OCI-LY7 (cell line): ENCODE measurements at regions not wholly inside any gene's neighbourhood (a gene's known extent, or its start where the extent isn't known, plus 50 kb on each side); places are given as distances from the start of the nearest gene placed in this dataset.

ENCODE experiments used
- BruUV-seq: library from RNA; stranded (reverse); fragments of 400-500 nt; replicated peaks from 2 replicates; lab custom pipeline; 2021; lab: Mats Ljungman, UMichigan
- CTCF ChIA-PET: fragments of 300-600 bp; sonication (Branson Sonifier 250); formaldehyde crosslinking; loops from one replicate; lab custom pipeline; 2022; ENCODE audit warnings: antibody characterized with exemption; ENCODE audit not compliant: unreplicated experiment; lab: Charles Lee
- POLR2A ChIA-PET: fragments of 300-600 bp; sonication (Branson Sonifier 250); formaldehyde crosslinking; loops from one replicate; lab custom pipeline; 2022; ENCODE audit warnings: antibody characterized with exemption; lab: Charles Lee
- DNase-seq: peaks from one replicate; pipeline ENCODE4 v3.0.0-alpha.2; 2015; ENCODE audit warnings: low spot score
- H2AFZ ChIP-seq: fragments of 200-600 bp; sonication (generic), shearing (Covaris generic); 2 replicates; pipeline ENCODE4 v1.6.1; 2014; ENCODE audit warnings: mild to moderate bottlenecking, antibody characterized with exemption, low read length, moderate library complexity
- H3K27ac ChIP-seq: fragments of 200-600 bp; sonication (generic); 2 replicates; pipeline ENCODE4 v1.5.1; 2014; ENCODE audit warnings: mixed run types, low read depth, mild to moderate bottlenecking, moderate library complexity, low read length, inconsistent platforms; ENCODE audit not compliant: poor library complexity, severe bottlenecking
- H3K36me3 ChIP-seq: fragments of 200-600 bp; sonication (generic); 2 replicates; pipeline ENCODE4 v1.6.1; 2014; ENCODE audit warnings: mild to moderate bottlenecking, antibody characterized with exemption, low read length, moderate library complexity, mixed read lengths; ENCODE audit not compliant: insufficient read depth
- H3K4me1 ChIP-seq: fragments of 200-600 bp; sonication (generic); 2 replicates; pipeline ENCODE4 v1.5.1; 2014; ENCODE audit warnings: mild to moderate bottlenecking, low read length; ENCODE audit not compliant: insufficient read depth, poor library complexity, severe bottlenecking
- H3K4me2 ChIP-seq: fragments of 200-600 bp; sonication (generic); 2 replicates; pipeline ENCODE4 v1.6.1; 2014; ENCODE audit warnings: mild to moderate bottlenecking, low read length
- H3K4me3 ChIP-seq: fragments of 200-600 bp; sonication (generic); 2 replicates; pipeline ENCODE4 v1.5.1; 2014; ENCODE audit warnings: mild to moderate bottlenecking, low read depth, low read length; ENCODE audit not compliant: poor library complexity, severe bottlenecking
- H3K79me2 ChIP-seq: fragments of 200-600 bp; sonication (generic); 2 replicates; pipeline ENCODE4 v1.6.1; 2016; ENCODE audit warnings: low read depth, mild to moderate bottlenecking, low read length, moderate library complexity, mixed read lengths; ENCODE audit not compliant: insufficient read depth
- H3K9me2 ChIP-seq: fragments of 200-600 bp; sonication (generic); 2 replicates; pipeline ENCODE4 v1.6.1; 2016; ENCODE audit warnings: mild to moderate bottlenecking, low read length, mixed read lengths; ENCODE audit not compliant: insufficient read depth
- H3K9me3 ChIP-seq: fragments of 200-600 bp; sonication (generic); 2 replicates; pipeline ENCODE4 v1.6.1; 2014; ENCODE audit warnings: mild to moderate bottlenecking, mixed run types, low read length, mixed read lengths
- H4K20me1 ChIP-seq: fragments of 200-600 bp; sonication (generic); 2 replicates; pipeline ENCODE4 v1.6.1; 2014; ENCODE audit warnings: mild to moderate bottlenecking, antibody characterized with exemption, low read length, moderate library complexity, mixed read lengths; ENCODE audit not compliant: insufficient read depth
- CTCF ChIP-seq: fragments of 200-600 bp; sonication (generic); conservative IDR thresholded peaks from 2 replicates; pipeline ENCODE4 v1.5.1; 2014; ENCODE audit warnings: mild to moderate bottlenecking, antibody characterized with exemption, low read length, moderate library complexity, mixed read lengths
- EZH2phosphoT487 ChIP-seq: fragments of 200-600 bp; sonication (generic); IDR thresholded peaks from 2 replicates; pipeline ENCODE4 v1.6.1; 2018; ENCODE audit warnings: low read depth, borderline replicate concordance, mild to moderate bottlenecking, mixed run types, antibody characterized with exemption, low read length, moderate library complexity, mixed read lengths
- intact Hi-C: fragments of 100-400 bp; cut with micrococcal nuclease; formaldehyde crosslinking; loops from one replicate; pipeline ENCODE4 v1.10.0; 2022; ENCODE audit not compliant: unreplicated experiment

- H3K79me2 ChIP-seq = no peaks in the 10 kb centered on the region
- no peak overlapping the region for H2AFZ ChIP-seq
- ChIA-PET POLR2A (interaction anchor here (0.9 to 1.5 kb wide), 2 partner anchors 8 to 13 kb away, joined by 3 read pairs; no protein-coding TSS in a partner anchor), CTCF (no interaction called here)
- no peaks in the 10 kb centered on the region for H3K9me2 ChIP-seq
- H3K4me1 ChIP-seq = no peaks in the 10 kb centered on the region
- no peaks in the 10 kb centered on the region for H4K20me1 ChIP-seq
- H3K4me2 ChIP-seq = no peak overlapping the region
- no TSS peak for BruUV-seq
- TF ChIP-seq EZH2phosphoT487 (no peak), CTCF (no peak)
- no peaks in the 10 kb centered on the region for H3K36me3 ChIP-seq
- intact Hi-C loops = no loop called here
- no peak for DNase-seq
- no peaks in the 10 kb centered on the region for H3K9me3 ChIP-seq
- no peak overlapping the region for H3K4me3 ChIP-seq
- H3K27ac ChIP-seq = no peak overlapping the region
Measured at GRCh38 chr5:62132276-62132675, 173.7 kb upstream of the KIF2A start.

GRCh38 chr5:62133426-62133825 is 172.6 kb upstream of the KIF2A start:
- no peak for DNase-seq
- H3K36me3 ChIP-seq = no peaks in the 10 kb centered on the region
- no peak overlapping the region for H3K4me3 ChIP-seq
- H3K4me1 ChIP-seq = no peaks in the 10 kb centered on the region
- ChIA-PET CTCF (no interaction called here), POLR2A (interaction anchor here (1.5 kb wide), 1 partner anchor 14 kb away, joined by 3 read pairs; no protein-coding TSS in a partner anchor)
- H2AFZ ChIP-seq = no peak overlapping the region
- no peak overlapping the region for H3K27ac ChIP-seq
- no peaks in the 10 kb centered on the region for H3K9me3 ChIP-seq
- TF ChIP-seq EZH2phosphoT487 (no peak), CTCF (no peak)
- BruUV-seq = no TSS peak
- H4K20me1 ChIP-seq = no peaks in the 10 kb centered on the region
- no peaks in the 10 kb centered on the region for H3K79me2 ChIP-seq
- intact Hi-C loops = no loop called here
- H3K4me2 ChIP-seq = no peak overlapping the region
- no peaks in the 10 kb centered on the region for H3K9me2 ChIP-seq

GRCh38 chr5:62134811-62135210 is 171.2 kb upstream of the KIF2A start:
- no peaks in the 10 kb centered on the region for H3K4me1 ChIP-seq
- H3K79me2 ChIP-seq = no peaks in the 10 kb centered on the region
- no peak for DNase-seq
- BruUV-seq = no TSS peak
- H2AFZ ChIP-seq = no peak overlapping the region
- POLR2A ChIA-PET = interaction anchor here (1.0 kb wide), 1 partner anchor 9 kb away, joined by 4 read pairs; no protein-coding TSS in a partner anchor
- H3K4me2 ChIP-seq = no peak overlapping the region
- no peak overlapping the region for H3K27ac ChIP-seq
- no peaks in the 10 kb centered on the region for H4K20me1 ChIP-seq
- H3K9me3 ChIP-seq = no peaks in the 10 kb centered on the region
- H3K9me2 ChIP-seq = no peaks in the 10 kb centered on the region
- intact Hi-C loops = no loop called here
- H3K4me3 ChIP-seq = no peak overlapping the region
- H3K36me3 ChIP-seq = no peaks in the 10 kb centered on the region
- TF ChIP-seq CTCF (no peak), EZH2phosphoT487 (no peak)
- CTCF ChIA-PET = no interaction called here
